ENCODE measurements at regions not wholly inside any gene's neighbourhood (a gene's known extent, or its start where the extent isn't known, plus 50 kb on each side); places are given as distances from the start of the nearest gene placed in this dataset.

DNA sequence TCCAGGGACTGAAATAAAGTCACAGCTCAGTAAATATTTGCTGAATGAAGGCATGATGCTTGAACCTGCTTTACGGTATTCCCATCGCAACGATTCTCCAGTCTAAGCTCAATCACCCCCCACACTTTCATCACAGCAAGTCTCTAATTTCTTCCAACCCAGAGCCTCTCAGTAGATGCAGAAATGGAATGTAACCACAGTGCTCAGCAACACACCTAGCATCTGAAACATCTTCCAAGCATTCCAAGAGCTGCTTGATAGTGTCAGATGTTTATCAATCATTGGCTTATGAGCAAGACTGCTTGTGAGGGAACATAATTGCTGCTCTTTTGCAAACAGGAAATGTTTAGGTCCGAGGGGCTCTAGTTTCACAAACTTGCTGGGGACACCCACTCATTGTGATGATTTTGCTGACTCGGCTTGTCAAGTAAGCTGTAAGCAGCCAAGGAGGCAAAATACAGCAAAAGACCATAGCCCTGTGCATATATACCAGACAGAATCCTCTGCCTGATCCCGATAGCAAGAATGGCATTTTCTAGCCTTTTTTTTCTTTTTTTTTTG, 751.2 kb downstream of the NR2F2 start:
- POLR2A ChIA-PET (ENCODE audit: unreplicated experiment): no interaction called here
- Histone ChIP-seq H3K4me1 (ENCODE audit: control insufficient read depth, insufficient read depth, low read length) (no peaks in the 10 kb centered on the region), H3K27me3 (ENCODE audit: control insufficient read depth, insufficient read depth, low read length) (no peaks in the 10 kb centered on the region), H2AK9ac (replicated peaks; ENCODE audit: low read depth, low read length, poor library complexity) (no peak overlapping the region), H3K4ac (ENCODE audit: low read depth, low read length) (no peak overlapping the region), H3K79me1 (ENCODE audit: low read depth in 1 of 2, low read length in 2 of 2) (no peaks in the 10 kb centered on the region), H3K23ac (ENCODE audit: low read depth, low read length) (no peak overlapping the region), H4K91ac (ENCODE audit: insufficient read depth, low read depth, low read length) (no peak overlapping the region), H2AFZ (replicated peaks; ENCODE audit: low read length, poor library complexity) (no peak overlapping the region), H2BK20ac (ENCODE audit: low read depth, low read length) (no peak overlapping the region), H4K20me1 (ENCODE audit: insufficient read depth, low read length) (no peaks in the 10 kb centered on the region), H3K9ac (ENCODE audit: low read depth, low read length) (no peak overlapping the region), H3K4me3 (ENCODE audit: insufficient read depth, low read depth, low read length) (no peak overlapping the region), H2BK15ac (ENCODE audit: low read depth, low read length) (no peak overlapping the region), H3K27ac (ENCODE audit: insufficient read depth, low read length) (no peak overlapping the region), H2BK120ac (ENCODE audit: low read depth, low read length) (no peak overlapping the region), H3K56ac (ENCODE audit: extremely low read depth, insufficient read depth, low read length) (no peak overlapping the region), H3K36me3 (ENCODE audit: control insufficient read depth, insufficient read depth, low read length) (no peaks in the 10 kb centered on the region), H2AK5ac (ENCODE audit: low read depth, low read length) (no peak overlapping the region), H4K8ac (ENCODE audit: low read depth in 2 of 2, low read length in 2 of 2) (no peak overlapping the region), H3K9me3 (ENCODE audit: control insufficient read depth, insufficient read depth, low read length) (peaks cover 22% of the 10 kb centered on the region), H3K14ac (replicated peaks; ENCODE audit: low read depth, low read length) (no peak overlapping the region), H4K5ac (ENCODE audit: low read depth, low read length) (no peak overlapping the region), H3K4me2 (ENCODE audit: low read depth, low read length) (no peak overlapping the region), H2BK5ac (ENCODE audit: low read depth, low read length, poor library complexity, severe bottlenecking) (no peak overlapping the region), H3K9me1 (ENCODE audit: insufficient read depth, low read length) (no peaks in the 10 kb centered on the region), H3K18ac (ENCODE audit: low read depth, low read length) (no peak overlapping the region)
- CTCF ChIA-PET: no interaction called here
- TF ChIP-seq CTCF (conservative IDR thresholded peaks at IDR 0.05; ENCODE audit: low read depth, low read length): no peak
- peak; percentile 53 for TF ChIP-seq MAFK (IDR thresholded peaks at IDR 0.05; ENCODE audit: low read depth, low read length)
- intact Hi-C loops (cut with micrococcal nuclease) (no loop called here), in situ Hi-C loops (cut with MboI; ENCODE audit: low sequenced_read_pairs) (no loop called here), dilution Hi-C loops (cut with HindIII; ENCODE audit: low sequenced_read_pairs, unreplicated experiment) (no loop called here)
- DNase-seq (no peak), ATAC-seq (ENCODE audit: low read depth) (no peak)
- BruUV-seq (replicated peaks): no TSS peak
- WGBS, 2 experiments (ENCODE audit: extremely low coverage in 2 of 2, insufficient read length in 1 of 2): no CpG with 5 or more reads among the region's 6 CpGs

All from IMR-90 (cell line).